HG03108 (cell line): ENCODE measurements at regions not wholly inside any gene's neighbourhood (a gene's known extent, or its start where the extent isn't known, plus 50 kb on each side); places are given as distances from the start of the nearest gene placed in this dataset.

ENCODE experiments used
- ATAC-seq: cut with Tn5 transposase; IDR thresholded peaks from one replicate; pipeline ENCODE4 v1.9.1; 2021; ENCODE audit warnings: moderate library complexity; ENCODE audit not compliant: unreplicated experiment

GRCh38 chr1:189847613-189848012 lies 630.1 kb downstream of the BRINP3 start:
- ATAC-seq, result no peak

DNA sequence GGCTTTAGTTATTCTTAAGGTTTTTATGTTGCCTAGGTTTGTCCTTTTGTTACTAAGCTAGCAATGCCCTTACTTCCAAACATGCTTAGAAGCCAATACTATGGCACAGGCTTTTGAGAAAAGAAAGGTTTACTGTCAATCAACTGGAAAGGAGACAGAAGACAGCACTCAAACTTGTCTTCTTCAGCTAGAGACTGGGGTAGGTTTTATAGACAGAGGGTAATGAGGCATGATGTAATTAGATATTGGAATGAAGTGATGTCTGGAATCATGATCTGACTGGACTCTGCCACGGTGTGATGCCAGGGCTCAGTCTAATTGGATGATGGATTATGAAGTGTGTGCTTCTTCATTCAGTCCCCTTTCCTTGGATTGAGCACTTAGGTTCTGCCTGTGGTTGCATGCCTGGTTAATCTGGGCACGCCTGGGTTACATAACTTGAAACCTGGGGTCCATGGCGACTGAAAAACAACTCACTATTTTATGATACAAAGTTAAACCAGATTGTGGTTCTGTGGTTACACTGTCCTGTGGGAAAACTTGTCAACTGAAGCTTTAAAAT lies 625.8 kb downstream of the BRINP3 start:
- ATAC-seq, result no peak

DNA sequence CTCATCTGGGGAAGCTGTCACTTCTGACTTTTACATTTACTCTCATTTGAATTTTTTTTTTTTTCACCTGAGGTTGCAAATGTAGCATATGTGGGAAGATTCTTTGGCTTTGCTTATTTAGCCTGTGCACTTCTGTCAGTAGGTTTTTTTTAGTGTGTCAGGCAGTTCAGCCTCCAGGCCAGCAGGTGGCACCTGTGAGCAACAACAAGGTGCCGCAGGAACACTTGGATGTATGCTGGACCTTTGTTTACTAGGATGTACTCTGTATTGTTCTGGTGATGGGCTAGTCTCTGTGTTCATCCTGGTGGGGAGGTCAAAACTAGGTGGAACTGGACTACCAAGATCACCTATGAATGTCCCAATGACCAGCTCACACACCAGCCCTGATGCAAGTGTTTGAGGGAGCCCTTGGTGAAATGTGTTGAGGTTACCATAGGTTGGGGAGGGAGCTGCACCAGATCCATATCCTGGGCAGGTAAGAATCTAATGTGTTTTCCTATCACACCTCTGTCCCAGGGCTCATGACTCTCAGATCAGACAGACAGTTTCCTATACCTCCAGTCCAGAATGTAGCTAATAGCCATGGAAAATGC lies 618.2 kb downstream of the BRINP3 start:
- ATAC-seq, result no peak

- ATAC-seq, result no peak
Measured at GRCh38 chr1:189866606-189867005, 611.1 kb downstream of the BRINP3 start.

- ATAC-seq, result no peak
Measured at GRCh38 chr1:189868021-189868420, 609.6 kb downstream of the BRINP3 start.

- no peak for ATAC-seq
Measured at GRCh38 chr1:189874715-189875435, 602.8 kb downstream of the BRINP3 start.

GRCh38 chr1:189880135-189880534 lies 597.5 kb downstream of the BRINP3 start:
- no peak for ATAC-seq

DNA sequence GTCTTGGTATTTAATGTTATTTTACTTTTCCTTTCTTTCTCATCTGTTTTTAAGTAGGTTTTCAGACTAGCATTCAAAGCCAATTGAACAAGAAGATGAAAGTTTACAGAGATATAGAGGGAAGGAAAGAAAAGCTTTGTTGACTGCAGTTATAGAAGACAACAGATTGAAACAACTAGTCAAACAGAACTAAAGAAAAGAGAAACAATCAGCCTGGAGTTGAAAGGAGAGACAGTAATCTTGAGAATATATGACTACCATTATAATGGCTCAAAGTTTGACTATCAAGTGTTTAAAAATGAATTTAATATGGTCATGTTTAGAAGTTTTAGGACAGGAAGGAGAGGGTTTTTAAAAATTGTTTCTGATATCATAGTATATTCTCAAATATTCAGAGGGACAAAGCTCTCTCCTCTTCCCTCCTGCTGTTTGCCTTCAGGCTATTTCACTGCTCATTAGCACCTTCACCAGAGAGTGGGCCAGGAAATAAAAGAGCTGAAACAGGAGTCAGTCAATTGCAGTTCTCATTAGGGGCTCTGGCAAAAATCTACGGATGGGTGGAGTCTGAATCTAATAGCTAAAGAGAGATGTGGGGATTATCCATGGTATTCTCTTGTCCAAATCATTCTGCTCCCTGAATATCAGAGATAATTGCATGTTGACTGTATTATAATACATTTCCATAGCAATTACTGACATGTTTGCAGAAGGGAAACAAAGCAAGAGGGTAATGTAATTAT lies 577.8 kb downstream of the BRINP3 start:
- ATAC-seq, result no peak

- no peak for ATAC-seq
Measured at GRCh38 chr1:189904509-189904908, 573.2 kb downstream of the BRINP3 start.

DNA sequence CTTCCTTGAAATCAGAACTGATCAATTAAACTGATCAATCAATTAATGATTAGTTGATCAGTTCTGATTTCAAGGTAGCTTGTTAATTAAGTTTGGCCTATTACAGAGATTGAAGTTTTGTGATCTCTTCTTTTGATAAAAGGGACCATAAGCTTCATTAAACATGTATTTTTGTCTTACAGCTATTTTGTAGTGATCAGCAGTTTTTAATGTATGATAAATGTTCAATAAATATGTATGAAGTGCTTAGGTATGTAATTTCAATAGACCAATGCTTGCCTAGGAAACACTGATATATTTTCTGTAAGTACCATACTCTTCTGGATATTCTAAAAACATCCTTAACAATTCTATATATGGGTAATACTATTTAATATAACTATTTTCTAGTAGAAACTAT lies 569.6 kb downstream of the BRINP3 start:
- ATAC-seq, result no peak

DNA sequence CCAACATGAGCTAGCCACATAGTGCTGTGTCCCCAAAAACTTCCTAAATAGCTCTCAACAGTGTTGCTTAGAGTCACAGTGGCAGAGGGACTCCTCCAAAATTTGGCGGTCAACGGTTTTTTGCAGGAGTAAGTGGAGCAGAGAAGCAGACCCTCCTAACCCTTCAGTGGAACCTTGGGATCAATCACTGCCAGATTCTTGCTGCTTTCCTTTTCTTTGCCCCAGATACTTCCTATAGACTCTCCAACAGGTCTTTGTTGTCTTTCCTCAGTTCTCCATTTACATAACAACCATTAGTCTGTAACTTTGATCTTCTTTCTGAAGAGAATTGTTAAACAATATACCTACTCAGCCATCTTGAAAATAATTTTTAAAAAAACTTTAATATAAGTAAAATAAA lies 556.1 kb downstream of the BRINP3 start:
- no peak for ATAC-seq

GRCh38 chr1:189927641-189928040 lies 550.0 kb downstream of the BRINP3 start:
- ATAC-seq, result no peak

GRCh38 chr1:189929501-189930099 lies 548.1 kb downstream of the BRINP3 start:
- ATAC-seq, result no peak

DNA sequence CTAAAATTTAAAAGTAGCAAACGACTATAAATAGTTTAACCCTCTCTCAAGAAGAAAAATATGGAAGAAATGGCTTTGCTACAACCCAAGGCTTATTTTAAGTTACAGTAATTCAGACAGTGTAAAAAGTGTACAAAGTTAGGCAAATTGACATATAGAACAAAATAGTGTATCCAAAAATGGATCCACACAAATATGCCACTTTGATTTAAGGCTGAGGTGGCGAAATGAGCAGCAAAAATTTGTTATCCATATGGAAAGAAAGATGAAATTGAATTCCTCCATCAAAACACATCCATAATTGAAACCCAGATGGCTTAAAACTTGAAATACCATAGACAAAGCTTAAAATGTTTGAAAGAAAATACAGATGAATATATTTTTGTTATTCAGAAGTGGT lies 540.8 kb downstream of the BRINP3 start:
- ATAC-seq, result no peak

DNA sequence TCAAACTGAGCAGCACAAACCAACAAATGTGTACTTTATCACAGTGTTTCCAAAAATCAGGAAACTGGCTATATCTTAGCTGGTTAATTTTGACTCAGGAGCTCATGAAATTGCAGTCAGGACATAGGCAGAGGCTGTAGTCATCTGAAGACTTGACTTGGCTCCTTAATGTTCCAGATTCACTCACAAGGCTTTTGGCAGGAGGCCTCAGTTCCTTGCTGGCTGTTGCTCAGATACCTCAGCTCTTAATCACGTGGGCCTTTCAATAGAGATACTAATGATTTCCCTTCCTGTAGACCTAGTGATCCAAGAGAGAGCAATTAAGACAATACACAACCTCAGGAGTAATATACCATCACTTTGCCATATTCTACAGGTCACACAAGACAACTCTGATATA lies 537.7 kb downstream of the BRINP3 start:
- ATAC-seq, result no peak

DNA sequence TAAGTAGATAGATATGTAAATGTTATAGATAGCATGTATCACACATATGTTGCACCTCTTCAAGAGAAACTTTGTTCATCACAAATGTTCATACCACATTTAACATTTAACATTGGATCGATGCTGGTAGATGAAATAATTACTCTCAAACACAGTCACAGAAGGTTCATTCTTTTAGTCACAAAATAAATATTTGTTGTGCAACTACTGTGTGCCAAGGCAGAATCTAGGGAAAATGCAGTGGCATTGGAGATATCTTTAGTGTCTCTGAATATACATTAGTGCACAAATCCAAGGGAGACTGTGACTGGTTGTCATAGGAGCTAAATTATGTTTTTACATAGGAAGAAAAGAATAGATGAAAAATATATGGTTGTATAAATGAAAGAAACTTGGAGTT lies 535.7 kb downstream of the BRINP3 start:
- no peak for ATAC-seq

- no peak for ATAC-seq
Measured at GRCh38 chr1:189958756-189959155, 518.9 kb downstream of the BRINP3 start.

DNA sequence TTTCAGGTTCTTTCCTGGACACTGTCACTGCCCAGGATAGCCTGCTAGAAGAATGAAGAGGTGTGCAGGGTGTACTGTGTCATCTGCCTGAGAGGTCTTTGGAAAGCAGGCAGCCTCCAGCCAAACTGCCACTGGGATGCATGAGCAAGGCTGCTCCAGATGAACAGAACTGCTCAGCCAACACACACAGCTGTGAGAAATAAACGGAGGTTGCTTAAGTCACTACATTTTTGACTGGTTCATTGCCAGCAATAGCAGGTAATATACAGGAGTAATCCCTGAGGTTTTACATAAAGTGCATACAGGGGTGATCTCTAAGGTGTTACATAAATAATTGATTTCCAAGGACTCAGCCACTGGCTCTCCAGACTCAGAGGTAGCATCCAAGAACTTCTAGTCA lies 516.9 kb downstream of the BRINP3 start:
- ATAC-seq, result no peak

- no peak for ATAC-seq
Measured at GRCh38 chr1:189962181-189962580, 515.5 kb downstream of the BRINP3 start.

DNA sequence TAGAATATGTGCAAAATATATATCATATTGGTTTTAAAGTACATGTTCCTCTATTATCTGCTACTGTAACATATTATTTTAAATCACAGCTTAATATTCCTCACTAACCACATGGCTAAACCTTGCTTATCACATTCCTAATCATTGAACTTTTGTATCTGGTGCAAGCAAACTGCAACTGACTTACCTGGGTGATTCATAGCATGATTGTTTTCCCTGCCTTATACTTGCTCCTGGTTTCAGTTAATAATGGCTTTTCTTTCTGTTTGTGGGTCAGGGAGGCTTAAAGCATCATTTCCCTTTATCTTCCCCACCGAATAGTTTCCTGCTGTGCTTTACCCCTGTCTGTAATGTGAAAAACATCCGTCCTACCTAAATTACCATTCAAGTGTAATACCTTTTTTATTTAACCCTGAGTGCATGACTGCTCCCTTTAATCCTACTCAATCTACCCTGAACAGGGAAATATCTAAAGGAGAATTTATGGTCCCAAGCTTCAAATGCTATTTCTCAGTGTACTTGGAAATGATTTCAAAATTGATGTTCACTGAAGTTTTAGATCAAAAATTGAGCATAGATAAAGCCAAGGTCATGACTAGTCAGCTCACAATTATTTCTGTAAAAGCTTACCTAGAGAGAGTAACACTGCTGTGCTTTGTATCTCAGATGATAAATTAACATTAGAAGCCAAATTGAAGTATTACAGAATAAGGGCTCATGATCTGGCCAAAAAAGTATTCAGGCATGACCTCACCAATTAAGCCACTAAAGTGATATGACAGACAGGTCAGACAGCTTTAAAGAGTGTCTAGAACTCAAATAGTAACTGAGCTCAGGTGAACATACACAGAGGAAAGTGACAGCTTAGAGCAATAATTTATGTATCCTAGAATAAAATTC lies 507.1 kb downstream of the BRINP3 start:
- no peak for ATAC-seq
